ENCODE measurements at regions not wholly inside any gene's neighbourhood (a gene's known extent, or its start where the extent isn't known, plus 50 kb on each side); places are given as distances from the start of the nearest gene placed in this dataset.

DNA sequence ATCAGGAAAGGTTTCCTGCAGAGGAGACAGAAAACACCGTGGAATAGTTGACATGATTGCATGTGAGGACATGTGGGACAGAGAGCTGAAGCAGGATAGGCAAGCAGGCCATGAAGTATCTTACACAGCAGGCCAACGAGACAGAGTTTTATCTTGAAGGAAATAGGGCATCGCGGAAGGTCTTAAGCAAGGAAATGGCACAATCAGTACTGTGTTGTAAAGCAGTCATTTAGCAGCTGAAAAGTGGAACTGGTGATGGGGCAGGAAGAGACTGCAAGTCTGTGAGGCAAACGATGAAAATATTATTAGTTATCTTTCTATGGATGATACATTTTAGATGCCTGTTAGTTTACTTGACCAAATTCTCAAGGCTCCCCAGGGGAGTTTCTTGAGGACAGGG, 535.1 kb downstream of the SOX2 start:
- 88% methylated on average over 4 of the region's 5 CpGs for WGBS (ENCODE audit: insufficient coverage)
- no peaks in the 10 kb centered on the region for H3K36me3 ChIP-seq (ENCODE audit: control insufficient read depth, insufficient read depth, low read length)
- H3K27ac ChIP-seq (ENCODE audit: low read depth, low read length): no peak overlapping the region
- peaks cover 9% of the 10 kb centered on the region for H3K4me1 ChIP-seq (ENCODE audit: control insufficient read depth, insufficient read depth, low read length)
- no peak overlapping the region for H3K4me3 ChIP-seq (ENCODE audit: low read depth, low read length)
- no peaks in the 10 kb centered on the region for H3K9me3 ChIP-seq (ENCODE audit: control insufficient read depth, insufficient read depth, low read length)
- DNase-seq (ENCODE audit: low read depth in 4 of 6, low spot score in 6 of 6): no peak
- no peaks in the 10 kb centered on the region for H3K27me3 ChIP-seq (ENCODE audit: control insufficient read depth, insufficient read depth, low read length)

DNA sequence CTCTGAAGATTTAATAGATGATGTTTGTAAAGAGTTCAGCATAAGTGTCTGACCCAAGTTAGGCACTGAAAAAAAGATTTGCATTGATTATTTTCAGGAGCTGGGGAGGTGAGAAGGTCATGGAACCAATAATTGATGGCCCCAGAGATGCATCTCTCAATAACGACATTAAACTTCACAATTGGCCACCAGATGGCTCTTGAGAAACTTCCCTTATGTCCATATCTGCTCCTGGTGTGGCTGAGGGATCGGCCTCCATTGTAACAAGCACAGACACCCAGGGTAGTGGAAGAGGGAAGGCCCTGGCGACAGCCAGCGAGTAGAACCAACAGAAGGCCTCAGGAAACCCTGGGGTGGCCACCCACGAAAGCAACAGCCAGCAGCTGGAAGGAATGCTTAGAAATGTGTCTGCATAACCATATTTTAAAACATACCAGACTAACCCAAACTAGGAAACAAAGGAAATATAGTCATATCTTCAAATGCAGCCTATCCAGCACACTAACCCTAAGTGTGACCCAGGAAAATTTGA, 536.7 kb downstream of the SOX2 start:
- H3K27me3 ChIP-seq (ENCODE audit: control insufficient read depth, insufficient read depth, low read length): no peaks in the 10 kb centered on the region
- no peak overlapping the region for H3K27ac ChIP-seq (ENCODE audit: low read depth, low read length)
- no peaks in the 10 kb centered on the region for H3K36me3 ChIP-seq (ENCODE audit: control insufficient read depth, insufficient read depth, low read length)
- no peak overlapping the region for H3K4me3 ChIP-seq (ENCODE audit: low read depth, low read length)
- DNase-seq (ENCODE audit: low read depth in 4 of 6, low spot score in 6 of 6): no peak
- H3K9me3 ChIP-seq (ENCODE audit: control insufficient read depth, insufficient read depth, low read length): no peaks in the 10 kb centered on the region
- peaks cover 5% of the 10 kb centered on the region for H3K4me1 ChIP-seq (ENCODE audit: control insufficient read depth, insufficient read depth, low read length)
- WGBS (ENCODE audit: insufficient coverage): no CpG with 5 or more reads among the region's 5 CpGs

DNA sequence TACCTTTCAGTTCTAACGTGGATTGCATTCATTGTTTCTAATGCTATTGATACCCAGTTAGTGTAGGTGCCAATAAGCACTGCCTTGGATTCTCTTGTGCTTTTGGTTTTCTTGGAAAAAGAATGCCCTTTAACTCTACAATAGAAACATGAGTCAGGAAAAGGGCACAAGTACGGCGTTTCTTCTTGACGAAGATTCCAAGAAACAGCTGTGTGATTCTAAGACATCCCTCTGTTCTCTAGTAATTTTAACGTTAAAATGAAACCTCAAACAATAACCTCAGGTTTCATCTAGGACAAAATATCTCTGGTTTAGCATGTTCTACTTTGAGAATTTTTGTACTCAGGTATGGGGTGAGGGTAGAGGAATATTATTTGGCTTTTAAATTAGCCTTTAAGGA, 540.5 kb upstream of the ATP11B start:
- H3K4me3 ChIP-seq (ENCODE audit: low read depth, low read length): no peak overlapping the region
- no peaks in the 10 kb centered on the region for H3K4me1 ChIP-seq (ENCODE audit: control insufficient read depth, insufficient read depth, low read length)
- no peaks in the 10 kb centered on the region for H3K27me3 ChIP-seq (ENCODE audit: control insufficient read depth, insufficient read depth, low read length)
- no peak for DNase-seq (ENCODE audit: low read depth in 4 of 6, low spot score in 6 of 6)
- no CpG with 5 or more reads among the region's 5 CpGs for WGBS (ENCODE audit: insufficient coverage)
- H3K27ac ChIP-seq (ENCODE audit: low read depth, low read length): no peak overlapping the region
- no peaks in the 10 kb centered on the region for H3K9me3 ChIP-seq (ENCODE audit: control insufficient read depth, insufficient read depth, low read length)
- H3K36me3 ChIP-seq (ENCODE audit: control insufficient read depth, insufficient read depth, low read length): no peaks in the 10 kb centered on the region

DNA sequence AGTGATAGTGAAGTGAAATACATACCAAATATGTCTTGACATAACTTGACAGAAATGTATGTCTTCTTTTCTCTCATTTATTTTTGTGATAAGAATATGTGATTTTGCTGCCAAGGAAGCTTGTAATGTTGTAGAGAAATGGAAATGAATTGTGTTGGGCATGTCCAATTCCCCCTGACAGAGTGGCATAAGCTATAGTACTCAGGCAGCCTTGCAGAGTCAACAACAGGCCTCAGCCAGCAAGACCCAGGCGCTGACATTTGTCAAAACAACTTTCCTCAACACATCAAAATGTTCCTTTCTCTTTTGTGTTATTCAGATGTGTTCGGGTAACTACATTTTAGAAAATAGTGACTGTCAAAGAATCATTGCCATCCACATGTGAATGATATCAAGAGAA, 538.1 kb upstream of the ATP11B start:
- Histone ChIP-seq H3K27ac (ENCODE audit: low read depth, low read length) (no peak overlapping the region), H3K4me1 (ENCODE audit: control insufficient read depth, insufficient read depth, low read length) (peaks cover 5% of the 10 kb centered on the region), H3K9me3 (ENCODE audit: control insufficient read depth, insufficient read depth, low read length) (no peaks in the 10 kb centered on the region), H3K36me3 (ENCODE audit: control insufficient read depth, insufficient read depth, low read length) (no peaks in the 10 kb centered on the region), H3K27me3 (ENCODE audit: control insufficient read depth, insufficient read depth, low read length) (no peaks in the 10 kb centered on the region), H3K4me3 (ENCODE audit: low read depth, low read length) (no peak overlapping the region)
- DNase-seq (ENCODE audit: low read depth in 4 of 6, low spot score in 6 of 6): peak in 1 of 6 donors; percentile 57
- WGBS (ENCODE audit: insufficient coverage): no CpG with 5 or more reads among the region's 2 CpGs

DNA sequence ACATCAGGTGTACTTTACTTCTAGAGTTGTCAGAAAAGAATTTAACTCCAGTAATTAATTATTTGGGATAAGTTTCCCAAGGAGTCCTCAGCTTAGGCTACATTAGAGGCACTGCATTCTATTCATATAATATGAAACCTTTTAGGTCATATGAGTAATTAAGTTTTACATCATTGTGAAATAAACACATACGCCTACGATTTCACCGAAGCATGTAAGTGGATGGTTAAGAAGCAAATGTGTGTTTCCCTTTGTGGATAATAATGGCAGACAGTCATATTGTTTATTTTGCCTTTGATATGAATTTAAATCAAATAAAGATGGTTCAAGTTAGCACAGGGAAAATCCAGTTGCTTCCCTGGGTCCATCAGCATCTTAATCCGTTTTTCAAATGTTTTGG, 535.9 kb upstream of the ATP11B start:
- H3K9me3 ChIP-seq (ENCODE audit: control insufficient read depth, insufficient read depth, low read length): no peaks in the 10 kb centered on the region
- H3K36me3 ChIP-seq (ENCODE audit: control insufficient read depth, insufficient read depth, low read length): no peaks in the 10 kb centered on the region
- H3K4me1 ChIP-seq (ENCODE audit: control insufficient read depth, insufficient read depth, low read length): peaks cover 5% of the 10 kb centered on the region
- DNase-seq (ENCODE audit: low read depth in 4 of 6, low spot score in 6 of 6): no peak
- H3K27ac ChIP-seq (ENCODE audit: low read depth, low read length): peak overlapping the region; percentile 43
- no CpG with 5 or more reads among the region's 4 CpGs for WGBS (ENCODE audit: insufficient coverage)
- H3K4me3 ChIP-seq (ENCODE audit: low read depth, low read length): no peak overlapping the region
- peaks cover 3% of the 10 kb centered on the region for H3K27me3 ChIP-seq (ENCODE audit: control insufficient read depth, insufficient read depth, low read length)

DNA sequence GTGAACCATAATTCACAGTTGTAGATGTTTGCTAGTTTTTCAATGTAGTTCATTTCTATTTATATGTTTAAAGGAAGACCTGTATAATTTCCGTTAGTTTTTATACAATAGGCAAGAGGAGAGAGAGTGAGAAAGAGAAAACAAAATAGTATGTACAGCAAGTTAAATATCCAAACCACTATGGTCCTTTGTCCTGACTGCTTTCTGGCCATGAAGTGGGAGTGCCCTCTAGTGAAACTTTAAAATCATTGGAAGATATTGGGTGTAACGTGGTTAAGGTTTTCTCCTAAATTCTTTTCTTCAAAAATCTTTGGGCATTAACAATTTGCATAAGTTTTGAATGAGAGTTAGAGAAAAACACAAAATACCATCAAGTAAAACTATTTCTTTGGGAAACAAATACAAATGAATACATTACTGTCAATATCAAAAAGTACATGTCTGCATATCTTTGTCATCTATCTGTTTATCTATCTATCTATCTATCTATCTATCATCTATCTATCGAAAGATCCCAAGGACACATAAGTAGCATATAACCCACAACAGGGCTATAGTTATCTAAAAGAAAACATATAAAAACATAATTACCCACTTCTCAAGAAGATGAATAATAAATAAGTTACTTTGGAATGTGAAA, 534.6 kb upstream of the ATP11B start:
- peak overlapping the region; percentile 76 for H3K27ac ChIP-seq (ENCODE audit: low read depth, low read length)
- H3K4me3 ChIP-seq (ENCODE audit: low read depth, low read length): no peak overlapping the region
- no CpG with 5 or more reads among the region's 3 CpGs for WGBS (ENCODE audit: insufficient coverage)
- peaks cover 3% of the 10 kb centered on the region for H3K27me3 ChIP-seq (ENCODE audit: control insufficient read depth, insufficient read depth, low read length)
- no peaks in the 10 kb centered on the region for H3K9me3 ChIP-seq (ENCODE audit: control insufficient read depth, insufficient read depth, low read length)
- peaks cover 5% of the 10 kb centered on the region for H3K4me1 ChIP-seq (ENCODE audit: control insufficient read depth, insufficient read depth, low read length)
- no peaks in the 10 kb centered on the region for H3K36me3 ChIP-seq (ENCODE audit: control insufficient read depth, insufficient read depth, low read length)
- peak in 3 of 6 donors; percentile 65 to 93 (median 88) for DNase-seq (ENCODE audit: low read depth in 4 of 6, low spot score in 6 of 6)

DNA sequence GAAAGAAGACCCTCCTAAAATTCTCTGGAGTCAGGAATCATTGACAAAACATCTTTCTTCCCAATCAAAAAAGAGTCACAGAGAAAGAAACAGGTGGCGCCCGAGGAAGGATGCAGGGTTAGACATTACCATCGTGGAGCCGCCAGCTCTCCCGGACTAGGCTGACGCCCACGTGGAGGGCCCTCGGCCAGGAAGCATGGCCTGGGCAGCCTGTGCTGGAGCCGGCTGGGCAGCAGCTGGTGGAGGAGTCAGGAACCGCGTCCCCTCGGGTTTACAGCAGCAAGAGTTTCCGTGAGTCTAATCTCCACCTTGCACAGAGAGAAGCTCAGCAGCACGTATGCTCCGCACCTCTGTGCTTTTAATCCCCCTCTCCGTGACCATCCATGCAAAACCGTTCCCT, 533.7 kb upstream of the ATP11B start:
- Histone ChIP-seq H3K4me1 (ENCODE audit: control insufficient read depth, insufficient read depth, low read length) (peaks cover 5% of the 10 kb centered on the region), H3K27me3 (ENCODE audit: control insufficient read depth, insufficient read depth, low read length) (peaks cover 3% of the 10 kb centered on the region), H3K4me3 (ENCODE audit: low read depth, low read length) (peak overlapping the region; percentile 28), H3K9me3 (ENCODE audit: control insufficient read depth, insufficient read depth, low read length) (no peaks in the 10 kb centered on the region), H3K36me3 (ENCODE audit: control insufficient read depth, insufficient read depth, low read length) (no peaks in the 10 kb centered on the region), H3K27ac (ENCODE audit: low read depth, low read length) (peak overlapping the region; percentile 76)
- DNase-seq (ENCODE audit: low read depth in 4 of 6, low spot score in 6 of 6): peak in 3 of 6 donors; percentile 54 to 81 (median 77)
- WGBS (ENCODE audit: insufficient coverage): 16% methylated on average over 17 of the region's 17 CpGs

DNA sequence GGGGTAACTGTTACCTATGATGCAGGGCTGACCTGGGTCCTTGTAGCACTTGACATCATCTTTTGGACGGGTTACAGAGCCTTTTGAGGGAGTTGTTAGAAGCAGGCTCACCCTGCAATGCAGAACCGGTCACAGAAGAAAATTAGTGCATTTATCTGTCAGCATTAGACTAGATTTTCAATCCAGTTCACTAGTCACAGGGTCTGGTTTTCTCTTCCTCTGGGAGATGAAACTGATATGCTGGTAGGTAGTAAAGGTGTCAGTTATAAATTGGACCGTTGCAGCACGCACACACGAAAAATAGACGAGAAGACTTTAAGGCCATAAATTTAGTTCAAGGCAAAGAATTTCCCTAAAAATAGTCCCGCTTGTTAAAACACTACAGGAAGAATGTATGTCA, 532.3 kb upstream of the ATP11B start:
- H3K27ac ChIP-seq (ENCODE audit: low read depth, low read length): peak overlapping the region; percentile 76
- no peak for DNase-seq (ENCODE audit: low read depth in 4 of 6, low spot score in 6 of 6)
- H3K36me3 ChIP-seq (ENCODE audit: control insufficient read depth, insufficient read depth, low read length): no peaks in the 10 kb centered on the region
- no peak overlapping the region for H3K4me3 ChIP-seq (ENCODE audit: low read depth, low read length)
- WGBS (ENCODE audit: insufficient coverage): no CpG with 5 or more reads among the region's 7 CpGs
- H3K27me3 ChIP-seq (ENCODE audit: control insufficient read depth, insufficient read depth, low read length): peaks cover 3% of the 10 kb centered on the region
- no peaks in the 10 kb centered on the region for H3K9me3 ChIP-seq (ENCODE audit: control insufficient read depth, insufficient read depth, low read length)
- peaks cover 5% of the 10 kb centered on the region for H3K4me1 ChIP-seq (ENCODE audit: control insufficient read depth, insufficient read depth, low read length)

DNA sequence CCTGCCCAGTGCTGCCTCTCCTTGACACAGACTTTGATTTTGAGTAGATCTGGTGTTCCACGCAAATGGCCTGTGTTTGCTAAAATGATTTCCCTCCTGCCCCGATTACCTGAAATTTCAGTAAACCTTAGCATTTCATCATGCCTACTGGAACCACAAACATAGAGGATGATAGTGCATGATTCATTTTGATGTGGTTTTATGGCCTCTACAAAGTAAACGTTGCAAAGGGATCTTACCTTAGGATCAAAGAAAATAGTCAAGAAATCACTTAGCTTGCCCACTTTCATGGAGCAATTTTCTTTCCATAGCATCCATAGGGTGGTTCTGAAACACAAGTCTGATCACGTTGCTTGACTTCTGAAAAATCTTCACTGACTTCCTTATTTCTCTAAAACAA, 524.6 kb upstream of the ATP11B start:
- no peaks in the 10 kb centered on the region for H3K27me3 ChIP-seq (ENCODE audit: control insufficient read depth, insufficient read depth, low read length)
- H3K4me3 ChIP-seq (ENCODE audit: low read depth, low read length): no peak overlapping the region
- WGBS (ENCODE audit: insufficient coverage): 88% methylated on average over 1 of the region's 4 CpGs
- H3K27ac ChIP-seq (ENCODE audit: low read depth, low read length): no peak overlapping the region
- H3K36me3 ChIP-seq (ENCODE audit: control insufficient read depth, insufficient read depth, low read length): no peaks in the 10 kb centered on the region
- no peaks in the 10 kb centered on the region for H3K4me1 ChIP-seq (ENCODE audit: control insufficient read depth, insufficient read depth, low read length)
- no peaks in the 10 kb centered on the region for H3K9me3 ChIP-seq (ENCODE audit: control insufficient read depth, insufficient read depth, low read length)
- DNase-seq (ENCODE audit: low read depth in 4 of 6, low spot score in 6 of 6): no peak

DNA sequence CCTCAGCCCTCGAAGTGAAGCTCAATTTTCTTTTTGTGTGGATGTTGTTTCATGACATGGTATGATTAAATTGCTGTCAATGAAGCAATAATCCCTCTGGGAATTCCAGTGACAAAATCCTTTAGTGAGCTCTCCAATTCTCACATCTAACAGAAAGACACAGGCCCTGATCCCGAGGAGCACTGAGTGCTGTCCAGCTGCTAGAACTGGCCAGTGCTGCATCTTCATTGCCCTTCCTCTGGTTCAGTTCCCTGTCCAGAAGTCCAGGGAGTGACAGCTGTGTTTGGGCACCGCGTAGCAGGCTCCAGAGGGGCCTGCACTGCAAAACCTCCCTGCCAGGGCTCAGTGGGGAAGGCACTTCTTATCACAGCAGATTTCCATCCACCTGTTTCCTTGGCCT, 516.8 kb upstream of the ATP11B start:
- no peaks in the 10 kb centered on the region for H3K9me3 ChIP-seq (ENCODE audit: control insufficient read depth, insufficient read depth, low read length)
- H3K4me1 ChIP-seq (ENCODE audit: control insufficient read depth, insufficient read depth, low read length): no peaks in the 10 kb centered on the region
- no peak overlapping the region for H3K27ac ChIP-seq (ENCODE audit: low read depth, low read length)
- WGBS (ENCODE audit: insufficient coverage): 83% methylated on average over 1 of the region's 4 CpGs
- no peaks in the 10 kb centered on the region for H3K27me3 ChIP-seq (ENCODE audit: control insufficient read depth, insufficient read depth, low read length)
- no peak for DNase-seq (ENCODE audit: low read depth in 4 of 6, low spot score in 6 of 6)
- H3K4me3 ChIP-seq (ENCODE audit: low read depth, low read length): no peak overlapping the region
- H3K36me3 ChIP-seq (ENCODE audit: control insufficient read depth, insufficient read depth, low read length): no peaks in the 10 kb centered on the region
